Left lobe of liver (tissue), 2 donors: ENCODE measurements at regions not wholly inside any gene's neighbourhood (a gene's known extent, or its start where the extent isn't known, plus 50 kb on each side); places are given as distances from the start of the nearest gene placed in this dataset.

Experiments
- ATAC-seq: fragments of 200-7000 bp; cut with Tn5 transposase; one replicate; pipeline ENCODE4 v1.9.1; 2020; ENCODE audit warnings: mild to moderate bottlenecking, moderate library complexity
- DNase-seq: peaks from one replicate; pipeline ENCODE4 v3.0.0-alpha.2; 2020; ENCODE audit warnings: low spot score
- donor health status: DM: no; HTN: no; CAD: no; lungs with moderate emphysema.
- donor health status: DM: no; HTN: yes; CAD: no.

- DNase-seq = peak; percentile 75
These were observed 442.6 kb upstream of the IGFBP3 start for GRCh38 chr7:46363688-46364087.

GRCh38 chr7:46360811-46361210, 439.7 kb upstream of the IGFBP3 start:
- no peak for DNase-seq

More at GRCh38 chr7:46363688-46364087, 442.6 kb upstream of the IGFBP3 start:
- peak; percentile 98 for ATAC-seq

GRCh38 chr7:46360296-46360695, 439.2 kb upstream of the IGFBP3 start:
- no peak for ATAC-seq
- no peak for DNase-seq

More at GRCh38 chr7:46360811-46361210, 439.7 kb upstream of the IGFBP3 start:
- no peak for ATAC-seq

DNA sequence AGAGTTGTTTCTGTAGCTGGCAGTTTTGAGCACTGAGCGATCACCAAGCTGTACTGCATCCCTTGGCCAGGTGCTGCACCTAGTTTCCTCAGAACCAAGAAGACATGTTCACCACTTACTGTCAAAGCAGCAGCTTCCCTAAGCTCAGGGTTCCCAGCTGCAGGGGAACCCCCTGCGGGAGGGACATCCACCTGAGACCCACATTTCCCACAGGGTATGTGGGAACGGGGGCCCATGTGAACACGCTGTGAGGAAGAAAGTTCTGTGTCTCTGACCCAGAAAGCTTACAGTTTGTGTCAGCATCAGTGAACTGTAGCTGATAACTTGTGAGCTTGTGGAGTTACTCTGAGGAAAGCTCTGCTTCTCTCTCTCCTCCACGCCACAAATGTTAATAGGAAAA, 436.8 kb upstream of the IGFBP3 start:
- ATAC-seq (no peak), DNase-seq (no peak)

DNA sequence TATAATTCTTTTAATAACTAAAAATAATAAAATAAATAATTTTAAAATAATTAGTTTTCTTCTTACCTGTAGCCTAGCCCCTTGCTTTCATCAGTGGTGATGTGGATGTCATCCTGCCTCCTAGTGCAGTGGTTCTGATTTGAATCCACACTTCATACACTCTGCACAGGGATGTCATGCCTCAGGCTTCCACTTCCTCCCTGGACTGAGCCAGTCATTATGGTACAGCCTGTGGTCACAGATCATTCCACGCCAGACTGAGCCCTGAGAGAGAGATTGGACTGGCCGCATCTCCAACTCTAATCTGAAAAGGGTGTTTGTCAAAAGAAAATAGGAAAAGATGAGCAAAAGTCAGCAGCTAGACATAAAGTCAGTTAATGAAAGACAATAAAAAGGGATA, 436.2 kb upstream of the IGFBP3 start:
- DNase-seq = no peak
- ATAC-seq = no peak

DNA sequence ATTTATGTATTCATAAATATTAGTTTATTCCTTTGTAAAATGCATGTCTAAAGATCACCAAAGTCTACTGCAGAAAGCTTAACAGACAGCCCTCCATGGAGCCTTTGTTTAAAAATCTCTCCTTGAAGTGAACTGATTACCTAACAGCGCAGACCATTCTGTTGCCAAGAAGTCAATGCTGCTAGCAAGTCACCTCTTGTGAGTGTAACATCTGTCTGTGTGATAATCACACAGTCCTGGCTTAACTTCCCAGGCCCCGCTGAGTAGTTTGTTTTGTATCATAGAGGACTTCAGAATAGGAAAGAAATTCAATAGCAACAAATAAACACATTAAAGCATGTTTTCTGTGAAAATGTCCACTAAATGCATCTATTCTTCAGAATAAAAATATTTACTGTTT, 435.3 kb upstream of the IGFBP3 start:
- DNase-seq (no peak), ATAC-seq (no peak)

DNA sequence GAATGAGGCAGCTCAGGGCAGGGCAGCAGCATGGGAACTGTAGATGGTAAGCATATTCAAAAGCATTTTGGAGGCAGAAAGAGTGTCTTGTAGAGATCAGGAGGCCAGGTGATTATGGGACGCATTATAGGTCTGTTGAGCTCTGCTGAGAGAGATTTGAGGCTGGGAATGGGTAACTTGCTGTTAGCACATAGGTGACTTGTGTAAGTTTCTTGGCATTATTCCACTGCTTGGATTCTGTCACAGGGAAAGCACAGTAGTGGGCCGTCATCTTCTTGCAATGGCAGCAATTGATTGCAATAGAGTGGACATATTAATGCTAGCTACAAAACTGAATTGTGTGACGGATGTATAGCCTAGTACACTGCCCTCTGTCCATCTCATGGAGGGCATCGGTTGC, 434.3 kb upstream of the IGFBP3 start:
- ATAC-seq = peak; percentile 58
- DNase-seq = no peak

- DNase-seq (peak; percentile 50), ATAC-seq (peak; percentile 90)
These were observed 431.2 kb upstream of the IGFBP3 start for GRCh38 chr7:46352004-46352954.

GRCh38 chr7:46349490-46349889, 428.4 kb upstream of the IGFBP3 start:
- no peak for DNase-seq
- no peak for ATAC-seq

GRCh38 chr7:46344533-46344932, 423.5 kb upstream of the IGFBP3 start:
- ATAC-seq = no peak
- no peak for DNase-seq

DNA sequence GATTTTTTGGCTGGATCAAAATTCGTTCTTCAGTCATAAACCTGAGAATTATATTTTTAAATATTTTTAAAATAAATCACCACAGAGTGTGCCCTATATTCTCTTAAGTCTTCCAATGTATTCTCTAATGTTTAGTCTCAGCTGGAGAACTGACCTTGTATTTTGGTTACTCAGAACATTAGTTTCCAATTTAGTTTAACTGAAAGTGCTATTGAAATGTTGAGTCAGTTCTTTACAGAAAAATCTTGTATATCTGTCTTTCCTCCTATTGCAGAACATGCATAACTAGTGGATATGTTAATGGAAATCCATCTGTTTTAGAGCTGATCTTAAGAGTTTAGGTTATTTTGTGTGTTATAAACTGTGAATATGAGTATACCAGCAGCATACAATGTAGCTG, 422.7 kb upstream of the IGFBP3 start:
- ATAC-seq = no peak
- no peak for DNase-seq

- DNase-seq (no peak), ATAC-seq (no peak)
These were observed 401.9 kb upstream of the IGFBP3 start for GRCh38 chr7:46322937-46323336.

- no peak for ATAC-seq
- DNase-seq = no peak
These were observed 400.6 kb upstream of the IGFBP3 start for GRCh38 chr7:46321556-46322205.

- no peak for ATAC-seq
- DNase-seq = no peak
These were observed 399.9 kb upstream of the IGFBP3 start for GRCh38 chr7:46320956-46321355.

- DNase-seq (no peak), ATAC-seq (no peak)
These were observed 398.8 kb upstream of the IGFBP3 start for GRCh38 chr7:46319841-46320240.

GRCh38 chr7:46318276-46318675, 397.2 kb upstream of the IGFBP3 start:
- no peak for DNase-seq
- ATAC-seq = no peak

DNA sequence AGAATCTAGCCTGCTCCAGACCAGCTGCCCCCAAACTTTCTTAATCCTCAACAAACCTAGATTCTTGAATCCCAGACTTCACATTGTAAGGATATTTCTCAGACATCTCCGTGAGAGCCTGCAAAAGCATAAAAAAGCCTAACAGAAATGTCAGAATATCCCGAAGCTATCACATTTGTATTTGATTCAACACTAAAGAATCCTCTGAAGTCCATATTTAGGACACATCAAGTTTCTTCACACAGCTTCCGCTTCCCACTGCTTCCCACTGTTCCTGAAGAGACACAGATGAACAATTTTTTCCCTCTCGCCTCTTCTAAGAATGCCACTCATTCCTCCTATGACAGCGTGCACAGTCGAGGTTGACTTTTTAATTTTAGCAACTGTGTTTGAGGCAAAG, 396.2 kb upstream of the IGFBP3 start:
- no peak for DNase-seq
- ATAC-seq = no peak

GRCh38 chr7:46315891-46316290, 394.8 kb upstream of the IGFBP3 start:
- no peak for ATAC-seq
- DNase-seq = no peak

DNA sequence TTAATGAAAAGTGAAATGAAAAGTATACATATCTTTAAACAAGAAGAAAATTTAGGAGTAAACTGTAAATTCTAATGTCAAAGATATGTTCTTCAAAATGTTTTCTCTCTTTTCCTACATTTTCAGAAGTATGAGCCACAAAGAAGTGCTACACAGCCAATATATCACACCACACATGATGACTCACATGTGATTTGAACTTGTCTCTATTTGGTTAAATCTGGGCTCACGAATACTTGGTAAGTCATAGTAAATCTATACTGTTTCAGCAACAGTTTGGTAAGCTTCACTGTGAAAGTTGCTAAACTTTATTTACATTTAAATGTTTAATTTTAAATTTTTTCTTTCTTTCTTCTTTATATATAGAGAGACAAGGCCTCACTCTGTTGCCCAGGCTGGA, 380.6 kb upstream of the IGFBP3 start:
- DNase-seq (no peak), ATAC-seq (no peak)

DNA sequence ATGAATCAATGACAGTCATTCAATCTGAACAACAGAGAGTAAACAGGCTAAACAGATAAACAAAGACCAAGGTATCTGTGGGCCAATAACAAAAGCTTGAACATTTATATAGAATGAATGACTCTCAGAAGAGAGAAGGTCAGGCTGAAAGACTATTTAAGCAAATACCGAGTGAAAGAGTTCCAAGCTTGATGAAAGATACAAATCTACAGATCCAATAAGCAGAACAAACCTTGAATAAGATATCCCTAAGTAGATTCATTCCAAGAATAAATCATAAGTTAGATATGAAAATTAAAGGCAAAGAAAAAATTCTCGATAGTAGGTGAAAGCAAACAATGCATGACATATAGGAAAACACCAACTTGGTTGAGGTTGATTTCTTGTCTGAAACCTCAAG, 376.4 kb upstream of the IGFBP3 start:
- no peak for ATAC-seq
- no peak for DNase-seq

DNA sequence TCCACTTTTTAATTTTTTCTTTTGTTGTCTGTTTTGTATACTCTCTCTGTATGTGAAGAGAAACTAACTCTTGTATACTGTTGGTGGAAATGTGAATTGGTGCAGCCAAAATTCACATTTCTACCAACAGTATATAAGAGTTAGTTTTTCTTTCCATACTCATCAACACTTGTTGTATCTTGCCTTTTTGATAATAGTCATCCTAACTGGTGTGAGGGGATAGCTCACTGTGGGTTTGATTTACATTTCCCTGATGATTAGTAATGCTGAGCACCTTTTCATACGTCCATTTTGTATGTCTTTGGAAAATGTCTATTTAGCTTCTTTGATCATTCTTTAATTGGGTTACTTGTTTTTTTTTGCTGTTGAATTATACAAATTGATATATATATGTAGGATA, 375.5 kb upstream of the IGFBP3 start:
- ATAC-seq (no peak), DNase-seq (no peak)

DNA sequence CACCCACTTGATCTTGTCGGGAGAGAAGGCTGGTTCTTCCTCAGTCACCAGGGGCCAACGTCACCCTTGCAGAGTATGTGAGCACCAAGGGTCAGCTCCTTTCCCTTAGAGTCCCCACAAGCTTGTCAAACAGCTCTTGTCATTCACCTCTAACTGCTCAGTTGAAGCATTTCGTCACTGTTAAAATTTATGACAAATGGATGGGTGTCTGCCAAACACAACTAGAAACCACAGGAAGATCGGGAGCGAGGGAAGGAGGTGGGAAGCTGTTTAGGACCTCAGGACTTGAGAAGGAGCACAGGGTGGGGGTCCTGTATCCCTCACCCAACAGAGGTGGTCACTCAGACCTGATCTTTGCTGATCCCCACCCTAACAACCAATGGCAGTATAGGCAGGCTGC, 373.3 kb upstream of the IGFBP3 start:
- DNase-seq (no peak), ATAC-seq (no peak)
